GM23248 (cell line): ENCODE measurements at regions not wholly inside any gene's neighbourhood (a gene's known extent, or its start where the extent isn't known, plus 50 kb on each side); places are given as distances from the start of the nearest gene placed in this dataset.

ENCODE experiments used
- DNase-seq: peaks from one replicate; pipeline ENCODE4 v3.0.0-alpha.2; 2015
- H2AFZ ChIP-seq: fragments of 200-600 bp; sonication (generic); 2 replicates; pipeline ENCODE4 v1.6.1; 2016; ENCODE audit warnings: antibody characterized with exemption
- H3F3A ChIP-seq: fragments of 200-600 bp; sonication (generic); 2 replicates; pipeline ENCODE4 v1.6.1; 2016; ENCODE audit warnings: mild to moderate bottlenecking, antibody characterized with exemption, mixed run types; ENCODE audit not compliant: insufficient read depth
- H3K27ac ChIP-seq: fragments of 200-600 bp; sonication (generic); 2 replicates; pipeline ENCODE4 v1.5.1; 2016; ENCODE audit warnings: mild to moderate bottlenecking
- H3K27me3 ChIP-seq: fragments of 200-600 bp; sonication (generic); replicated peaks from 2 replicates; pipeline ENCODE4 v1.6.1; 2016; ENCODE audit warnings: mild to moderate bottlenecking; ENCODE audit not compliant: insufficient read depth
- H3K36me3 ChIP-seq: fragments of 200-600 bp; sonication (generic); 2 replicates; pipeline ENCODE4 v1.6.1; 2016; ENCODE audit warnings: low read depth, mild to moderate bottlenecking
- H3K4me1 ChIP-seq: fragments of 200-600 bp; sonication (generic); 2 replicates; pipeline ENCODE4 v1.6.1; 2016; ENCODE audit warnings: mild to moderate bottlenecking; ENCODE audit not compliant: insufficient read depth
- H3K4me2 ChIP-seq: fragments of 200-600 bp; sonication (generic); one replicate; pipeline ENCODE4 v1.6.1; 2016; ENCODE audit warnings: mild to moderate bottlenecking; ENCODE audit not compliant: unreplicated experiment
- H3K4me3 ChIP-seq: fragments of 200-600 bp; sonication (generic); 2 replicates; pipeline ENCODE4 v1.5.1; 2016; ENCODE audit warnings: mild to moderate bottlenecking
- H3K79me2 ChIP-seq: fragments of 200-600 bp; sonication (generic); 2 replicates; pipeline ENCODE4 v1.6.1; 2016; ENCODE audit warnings: mild to moderate bottlenecking; ENCODE audit not compliant: insufficient read depth
- H3K9ac ChIP-seq: fragments of 200-600 bp; sonication (generic); 2 replicates; pipeline ENCODE4 v1.6.1; 2016; ENCODE audit warnings: mild to moderate bottlenecking
- H3K9me2 ChIP-seq: fragments of 200-600 bp; sonication (generic); 2 replicates; pipeline ENCODE4 v1.6.1; 2016; ENCODE audit warnings: mixed run types, mild to moderate bottlenecking, moderate library complexity; ENCODE audit not compliant: insufficient read depth
- H3K9me3 ChIP-seq: fragments of 200-600 bp; sonication (generic); one replicate; pipeline ENCODE4 v1.6.1; 2017; ENCODE audit warnings: low read depth
- H4K20me1 ChIP-seq: fragments of 200-600 bp; sonication (generic); 2 replicates; pipeline ENCODE4 v1.6.0; 2016; ENCODE audit not compliant: insufficient read depth
- EZH2 ChIP-seq: fragments of 200-600 bp; sonication (generic); IDR thresholded peaks from 2 replicates; pipeline ENCODE4 v1.6.1; 2018; ENCODE audit warnings: antibody characterized with exemption, mild to moderate bottlenecking; ENCODE audit not compliant: insufficient read depth, poor library complexity, severe bottlenecking
- EZH2phosphoT487 ChIP-seq: fragments of 200-600 bp; sonication (generic); IDR thresholded peaks from 2 replicates; pipeline ENCODE4 v1.6.1; 2018; ENCODE audit warnings: antibody characterized with exemption, moderate library complexity, mild to moderate bottlenecking, low read depth; ENCODE audit not compliant: insufficient read depth
- WGBS, 2 experiments: methylation state at CpG; one replicate each; pipeline ENCODE4 v1.1.6; 2015 to 2017; ENCODE audit warnings: low lambda C conversion rate in 2 of 2, low coverage in 1 of 2; ENCODE audit errors: missing lambda C conversion rate in 2 of 2; 5-methylcytosine and 5-hydroxymethylcytosine counted together
- in situ Hi-C: fragments of 300-500 bp; cut with MboI; formaldehyde crosslinking; loops from 2 replicates; pipeline ENCODE4 v1.15.0; 2020

DNA sequence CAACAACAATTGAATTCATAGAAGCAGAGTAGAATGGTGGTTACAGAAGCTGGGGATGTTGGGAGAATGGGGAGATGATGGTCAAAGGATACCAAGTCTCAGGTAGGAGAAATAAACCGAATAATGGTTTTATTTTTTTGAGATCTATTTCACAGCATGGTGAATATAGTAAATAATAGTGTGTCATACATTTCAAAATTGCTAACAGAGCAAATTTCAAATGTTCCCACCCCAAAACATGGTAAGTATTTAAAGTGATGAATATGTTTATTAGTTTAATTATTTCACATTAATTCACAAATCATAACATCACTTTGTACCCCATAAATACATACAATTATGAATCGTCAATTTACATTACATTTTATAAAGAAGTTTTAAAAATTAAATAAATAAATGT lies 72.7 kb upstream of the ATG10 start:
- TF ChIP-seq EZH2: no peak
- no peak for TF ChIP-seq EZH2phosphoT487
- Histone ChIP-seq H3K4me1 (no peaks in the 10 kb centered on the region), H3K9me2 (no peaks in the 10 kb centered on the region; the same call in 1 of the 2 replicates), H3K9me3 (no peaks in the 10 kb centered on the region), H3K36me3 (no peaks in the 10 kb centered on the region), H3K79me2 (no peaks in the 10 kb centered on the region), H3K27me3 (no peaks in the 10 kb centered on the region), H4K20me1 (no peaks in the 10 kb centered on the region), H3K27ac (no peak overlapping the region), H3K9ac (no peak overlapping the region), H2AFZ (no peak overlapping the region), H3K4me3 (no peak overlapping the region), H3F3A (no peaks in the 10 kb centered on the region), H3K4me2 (no peak overlapping the region)
- no peak for DNase-seq
- in situ Hi-C loops: no loop called here
- WGBS, 2 experiments: 78 to 84% methylated on average over 2 of the region's 2 CpGs

DNA sequence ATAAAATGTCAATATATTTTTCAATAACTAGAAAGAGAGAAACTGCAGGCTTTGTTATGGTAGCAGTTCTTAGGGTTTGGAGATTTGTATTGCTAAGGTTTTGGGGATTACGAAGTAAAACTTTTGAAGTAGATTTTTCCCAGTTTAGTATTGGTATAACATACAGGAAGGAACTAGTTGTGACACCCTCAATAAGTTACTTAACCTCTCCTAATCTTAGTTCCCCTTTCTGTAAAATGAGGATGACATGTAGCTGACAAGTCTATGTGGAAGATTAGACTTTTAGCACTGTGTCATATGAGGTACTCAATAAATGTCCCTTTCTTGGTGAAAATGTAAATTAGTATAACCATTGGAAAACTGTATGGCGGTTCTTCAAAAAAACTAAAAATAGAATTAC lies 73.4 kb upstream of the ATG10 start:
- no peak for DNase-seq
- Histone ChIP-seq H4K20me1 (no peaks in the 10 kb centered on the region), H3F3A (no peaks in the 10 kb centered on the region), H3K9me3 (no peaks in the 10 kb centered on the region), H3K79me2 (no peaks in the 10 kb centered on the region), H3K4me3 (no peak overlapping the region), H3K4me2 (no peak overlapping the region), H3K9me2 (no peaks in the 10 kb centered on the region; the same call in 1 of the 2 replicates), H3K36me3 (no peaks in the 10 kb centered on the region), H3K4me1 (no peaks in the 10 kb centered on the region), H3K27me3 (no peaks in the 10 kb centered on the region), H3K27ac (no peak overlapping the region), H2AFZ (no peak overlapping the region), H3K9ac (no peak overlapping the region)
- WGBS, 2 experiments: 64 to 66% methylated on average over 2 of the region's 2 CpGs
- in situ Hi-C loops: no loop called here
- TF ChIP-seq EZH2phosphoT487: no peak

DNA sequence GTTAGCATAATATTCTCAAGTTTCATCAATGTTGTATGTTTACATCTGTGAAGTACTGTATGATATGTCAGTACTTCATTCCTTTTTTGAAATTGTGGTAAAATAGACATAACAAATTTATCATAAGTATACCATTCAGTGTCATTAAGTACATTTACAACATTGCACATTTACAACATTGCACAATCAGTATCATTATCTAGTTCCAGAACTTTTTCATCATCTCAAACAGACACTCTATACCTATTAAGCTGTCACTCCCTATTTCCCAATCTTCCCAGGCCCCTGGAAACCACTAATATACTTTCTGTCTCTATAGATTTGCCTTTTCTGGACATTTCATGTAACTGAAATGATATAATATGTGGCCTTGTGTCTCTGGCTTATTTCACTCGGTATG lies 75.1 kb upstream of the ATG10 start:
- TF ChIP-seq EZH2 (no peak), EZH2phosphoT487 (no peak)
- Histone ChIP-seq H3K4me2 (no peak overlapping the region), H4K20me1 (no peaks in the 10 kb centered on the region), H3K4me1 (no peaks in the 10 kb centered on the region), H3K27ac (no peak overlapping the region), H3K79me2 (no peaks in the 10 kb centered on the region), H3K9me3 (no peaks in the 10 kb centered on the region), H3K4me3 (no peak overlapping the region), H3K9ac (no peak overlapping the region), H3K36me3 (no peaks in the 10 kb centered on the region), H3K27me3 (no peaks in the 10 kb centered on the region), H3F3A (no peaks in the 10 kb centered on the region), H2AFZ (no peak overlapping the region), H3K9me2 (no peaks in the 10 kb centered on the region; the same call in 1 of the 2 replicates)
- in situ Hi-C loops: no loop called here
- no peak for DNase-seq
- 44 to 50% methylated on average over 1 of the region's 1 CpG for WGBS, 2 experiments

DNA sequence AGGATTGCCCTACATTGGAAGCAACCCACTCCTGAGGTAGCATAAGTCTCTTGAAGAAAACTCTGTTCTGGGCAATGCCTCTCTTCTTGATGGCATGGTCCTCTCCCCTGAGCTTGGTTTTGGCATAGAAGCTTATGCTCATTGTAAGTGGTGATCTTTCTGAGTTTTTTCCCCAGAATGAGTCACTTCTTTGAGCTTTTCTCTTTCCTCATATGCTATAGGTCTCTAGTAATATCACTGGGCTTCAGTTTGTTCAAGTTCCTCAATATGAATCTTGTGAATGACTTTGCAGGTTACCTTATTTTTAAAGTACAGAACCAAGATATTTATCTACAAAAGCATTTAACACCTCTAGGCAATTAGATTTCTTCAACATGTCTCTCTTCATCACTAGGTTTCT lies 76.5 kb upstream of the ATG10 start:
- Histone ChIP-seq H3K9me2 (no peaks in the 10 kb centered on the region; the same call in 1 of the 2 replicates), H3K4me2 (no peak overlapping the region), H3K79me2 (no peaks in the 10 kb centered on the region), H3K36me3 (no peaks in the 10 kb centered on the region), H4K20me1 (no peaks in the 10 kb centered on the region), H3K9me3 (no peaks in the 10 kb centered on the region), H3F3A (no peaks in the 10 kb centered on the region), H3K27ac (no peak overlapping the region), H3K9ac (no peak overlapping the region), H2AFZ (no peak overlapping the region), H3K4me3 (no peak overlapping the region), H3K4me1 (no peaks in the 10 kb centered on the region), H3K27me3 (no peaks in the 10 kb centered on the region)
- in situ Hi-C loops: no loop called here
- no peak for TF ChIP-seq EZH2phosphoT487
- no peak for DNase-seq

DNA sequence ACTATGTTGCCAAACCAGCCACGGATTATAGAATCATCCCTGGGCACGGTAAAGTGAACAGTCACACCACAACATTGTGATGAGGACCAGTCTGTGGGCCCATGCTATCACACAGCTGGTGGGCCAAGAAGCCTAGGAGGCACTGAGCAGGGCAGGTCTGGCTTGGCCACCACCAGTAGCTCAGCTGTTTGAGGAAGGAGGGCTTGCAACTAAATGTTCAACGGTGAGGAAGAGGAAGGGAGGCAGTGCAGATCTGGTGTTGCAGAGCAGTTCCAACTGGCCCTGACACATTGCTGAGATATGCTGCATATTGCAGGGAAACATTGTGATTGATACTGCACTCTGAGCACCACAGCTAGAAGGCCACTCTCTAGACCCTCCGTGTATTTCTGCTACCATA lies 77.9 kb upstream of the ATG10 start:
- TF ChIP-seq EZH2phosphoT487: no peak
- TF ChIP-seq EZH2: no peak
- no peak overlapping the region for H3K4me2 ChIP-seq
- no peaks in the 10 kb centered on the region for H3K36me3 ChIP-seq
- DNase-seq: no peak
- no peaks in the 10 kb centered on the region for H3K79me2 ChIP-seq
- H3K27me3 ChIP-seq: no peaks in the 10 kb centered on the region
- no peak overlapping the region for H3K27ac ChIP-seq
- no peaks in the 10 kb centered on the region for H3K9me3 ChIP-seq
- H3K9me2 ChIP-seq: no peaks in the 10 kb centered on the region; the same call in 1 of the 2 replicates
- no peak overlapping the region for H2AFZ ChIP-seq
- WGBS, 2 experiments: 63 to 69% methylated on average over 4 of the region's 4 CpGs
- no peak overlapping the region for H3K4me3 ChIP-seq
- H3K9ac ChIP-seq: no peak overlapping the region
- no peaks in the 10 kb centered on the region for H4K20me1 ChIP-seq
- no peaks in the 10 kb centered on the region for H3K4me1 ChIP-seq
- no peaks in the 10 kb centered on the region for H3F3A ChIP-seq
- in situ Hi-C loops: no loop called here
